MM.1S (cell line): ENCODE measurements at regions not wholly inside any gene's neighbourhood (a gene's known extent, or its start where the extent isn't known, plus 50 kb on each side); places are given as distances from the start of the nearest gene placed in this dataset.

ENCODE experiments used
- DNase-seq: peaks from one replicate; pipeline ENCODE4 v3.0.0-alpha.2; 2015
- H2AFZ ChIP-seq: fragments of 300-600 bp; sonication (generic); 2 replicates; pipeline ENCODE4 v1.6.0; 2016; ENCODE audit warnings: antibody characterized with exemption, low read length
- H3F3A ChIP-seq: fragments of 300-600 bp; sonication (generic); 2 replicates; pipeline ENCODE4 v1.6.1; 2016; ENCODE audit warnings: mild to moderate bottlenecking, antibody characterized with exemption, low read length, moderate library complexity, mixed read lengths; ENCODE audit not compliant: insufficient read depth
- H3K27ac ChIP-seq: fragments of 300-600 bp; sonication (generic); 2 replicates; pipeline ENCODE4 v1.5.1; 2016; ENCODE audit warnings: mild to moderate bottlenecking, low read length
- H3K27me3 ChIP-seq: fragments of 300-600 bp; sonication (generic); replicated peaks from 2 replicates; pipeline ENCODE4 v1.6.0; 2016; ENCODE audit warnings: low read length; ENCODE audit not compliant: insufficient read depth
- H3K36me3 ChIP-seq: fragments of 300-600 bp; sonication (generic); replicated peaks from 2 replicates; pipeline ENCODE4 v1.6.1; 2016; ENCODE audit warnings: mild to moderate bottlenecking, low read length, mixed read lengths; ENCODE audit not compliant: insufficient read depth
- H3K4me1 ChIP-seq: fragments of 300-600 bp; sonication (generic); 2 replicates; pipeline ENCODE4 v1.6.1; 2016; ENCODE audit warnings: low read length, mixed read lengths
- H3K4me2 ChIP-seq: fragments of 300-600 bp; sonication (generic); 2 replicates; pipeline ENCODE4 v1.6.0; 2016; ENCODE audit warnings: low read depth, low read length
- H3K4me3 ChIP-seq: fragments of 300-600 bp; sonication (generic); 2 replicates; pipeline ENCODE4 v1.5.1; 2016; ENCODE audit warnings: low read length, mixed read lengths
- H3K79me2 ChIP-seq: fragments of 300-600 bp; sonication (generic); 2 replicates; pipeline ENCODE4 v1.6.1; 2016; ENCODE audit warnings: mixed run types, low read length, mixed read lengths
- H3K9ac ChIP-seq: fragments of 300-600 bp; sonication (generic); 2 replicates; pipeline ENCODE4 v1.6.1; 2016; ENCODE audit warnings: low read length, mixed read lengths
- H3K9me2 ChIP-seq: fragments of 300-600 bp; sonication (generic); replicated peaks from 2 replicates; pipeline ENCODE4 v1.6.1; 2016; ENCODE audit warnings: mild to moderate bottlenecking, low read length, mixed read lengths; ENCODE audit not compliant: insufficient read depth
- H3K9me3 ChIP-seq: fragments of 300-600 bp; sonication (generic); replicated peaks from 2 replicates; pipeline ENCODE4 v1.6.1; 2016; ENCODE audit warnings: mild to moderate bottlenecking, low read length, mixed read lengths; ENCODE audit not compliant: insufficient read depth
- H4K20me1 ChIP-seq: fragments of 300-600 bp; sonication (generic); 2 replicates; pipeline ENCODE4 v1.6.1; 2016; ENCODE audit warnings: mild to moderate bottlenecking, low read length, moderate library complexity, mixed read lengths; ENCODE audit not compliant: insufficient read depth
- EZH2 ChIP-seq: fragments of 300-600 bp; sonication (generic); optimal IDR thresholded peaks from 2 replicates; pipeline ENCODE3; 2017; ENCODE audit warnings: low read depth, mild to moderate bottlenecking, antibody characterized with exemption, low read length, mixed read lengths
- EZH2phosphoT487 ChIP-seq: fragments of 300-600 bp; sonication (generic); IDR thresholded peaks from 2 replicates; pipeline ENCODE4 v1.6.1; 2018; ENCODE audit warnings: antibody characterized with exemption, low read length
- TF ChIP-seq, protein P1 (sequence below): fragments of 300-600 bp; sonication (generic); IDR thresholded peaks from 2 replicates; pipeline ENCODE4 v1.5.1; 2016; ENCODE audit warnings: antibody characterized with exemption, low read length, mixed read lengths

DNA sequence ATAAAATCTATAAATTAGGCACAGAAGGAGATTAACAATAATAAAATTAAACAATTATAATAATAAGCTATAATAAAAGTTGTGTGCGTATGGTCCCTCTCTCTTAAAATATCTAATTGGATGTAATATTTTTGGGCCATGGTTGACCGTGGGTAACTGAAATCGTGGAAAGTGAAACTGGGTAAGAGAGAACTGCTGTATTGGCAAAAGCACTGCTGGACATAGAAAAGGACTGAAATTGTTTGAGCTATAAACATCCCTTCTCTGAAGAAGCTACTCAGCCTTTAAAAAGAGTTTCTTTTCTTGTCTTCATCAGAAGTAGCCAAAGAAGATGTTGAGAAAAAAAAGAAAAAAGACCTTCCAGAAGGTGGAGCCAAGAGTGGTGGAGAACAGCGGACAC is 379.4 kb downstream of the ZNF521 start:
- Histone ChIP-seq H3K4me1 (peaks cover 11% of the 10 kb centered on the region), H4K20me1 (no peaks in the 10 kb centered on the region), H3K9me3 (no peaks in the 10 kb centered on the region), H3K9me2 (no peaks in the 10 kb centered on the region), H3K79me2 (no peaks in the 10 kb centered on the region), H3K4me2 (peak overlapping the region; percentile 53; the same call in 1 of the 2 replicates), H3K27me3 (no peaks in the 10 kb centered on the region), H2AFZ (peak overlapping the region; percentile 16; the same call in 1 of the 2 replicates), H3K36me3 (no peaks in the 10 kb centered on the region), H3K27ac (peak overlapping the region; percentile 55; the same call in 1 of the 2 replicates), H3F3A (peaks cover 10% of the 10 kb centered on the region), H3K4me3 (no peak overlapping the region), H3K9ac (no peak overlapping the region)
- TF ChIP-seq EZH2 = no peak
- no peak for TF ChIP-seq EZH2phosphoT487
- TF ChIP-seq, protein P1, sequence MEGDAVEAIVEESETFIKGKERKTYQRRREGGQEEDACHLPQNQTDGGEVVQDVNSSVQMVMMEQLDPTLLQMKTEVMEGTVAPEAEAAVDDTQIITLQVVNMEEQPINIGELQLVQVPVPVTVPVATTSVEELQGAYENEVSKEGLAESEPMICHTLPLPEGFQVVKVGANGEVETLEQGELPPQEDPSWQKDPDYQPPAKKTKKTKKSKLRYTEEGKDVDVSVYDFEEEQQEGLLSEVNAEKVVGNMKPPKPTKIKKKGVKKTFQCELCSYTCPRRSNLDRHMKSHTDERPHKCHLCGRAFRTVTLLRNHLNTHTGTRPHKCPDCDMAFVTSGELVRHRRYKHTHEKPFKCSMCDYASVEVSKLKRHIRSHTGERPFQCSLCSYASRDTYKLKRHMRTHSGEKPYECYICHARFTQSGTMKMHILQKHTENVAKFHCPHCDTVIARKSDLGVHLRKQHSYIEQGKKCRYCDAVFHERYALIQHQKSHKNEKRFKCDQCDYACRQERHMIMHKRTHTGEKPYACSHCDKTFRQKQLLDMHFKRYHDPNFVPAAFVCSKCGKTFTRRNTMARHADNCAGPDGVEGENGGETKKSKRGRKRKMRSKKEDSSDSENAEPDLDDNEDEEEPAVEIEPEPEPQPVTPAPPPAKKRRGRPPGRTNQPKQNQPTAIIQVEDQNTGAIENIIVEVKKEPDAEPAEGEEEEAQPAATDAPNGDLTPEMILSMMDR = no peak
- peak; percentile 68 for DNase-seq

DNA sequence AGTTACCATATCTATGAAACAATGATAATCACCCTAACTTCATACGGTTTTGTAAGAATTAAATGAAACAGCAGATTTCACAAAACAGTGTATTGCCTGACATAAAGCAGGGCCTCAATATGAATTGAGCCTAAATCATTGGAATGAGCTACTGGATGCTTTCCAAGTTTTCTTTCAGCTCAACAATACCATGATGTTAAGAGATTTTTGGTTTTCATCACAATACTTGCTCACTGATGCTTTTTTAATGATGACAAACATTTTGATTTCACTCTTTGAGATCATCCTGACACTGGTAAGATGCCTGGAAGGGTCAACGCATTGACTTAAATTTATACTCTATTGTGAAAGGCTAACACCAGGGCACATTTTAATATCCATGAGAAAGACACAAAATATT is 377.5 kb downstream of the ZNF521 start:
- Histone ChIP-seq H3K4me1 (peaks cover 11% of the 10 kb centered on the region), H3F3A (peaks cover 10% of the 10 kb centered on the region), H3K4me2 (no peak overlapping the region), H3K4me3 (no peak overlapping the region), H3K9me3 (no peaks in the 10 kb centered on the region), H3K9ac (no peak overlapping the region), H3K27me3 (no peaks in the 10 kb centered on the region), H2AFZ (no peak overlapping the region), H3K9me2 (no peaks in the 10 kb centered on the region), H3K36me3 (no peaks in the 10 kb centered on the region), H3K79me2 (no peaks in the 10 kb centered on the region), H3K27ac (no peak overlapping the region), H4K20me1 (no peaks in the 10 kb centered on the region)
- no peak for DNase-seq
- TF ChIP-seq, protein P1 = no peak
- no peak for TF ChIP-seq EZH2
- TF ChIP-seq EZH2phosphoT487 = no peak

DNA sequence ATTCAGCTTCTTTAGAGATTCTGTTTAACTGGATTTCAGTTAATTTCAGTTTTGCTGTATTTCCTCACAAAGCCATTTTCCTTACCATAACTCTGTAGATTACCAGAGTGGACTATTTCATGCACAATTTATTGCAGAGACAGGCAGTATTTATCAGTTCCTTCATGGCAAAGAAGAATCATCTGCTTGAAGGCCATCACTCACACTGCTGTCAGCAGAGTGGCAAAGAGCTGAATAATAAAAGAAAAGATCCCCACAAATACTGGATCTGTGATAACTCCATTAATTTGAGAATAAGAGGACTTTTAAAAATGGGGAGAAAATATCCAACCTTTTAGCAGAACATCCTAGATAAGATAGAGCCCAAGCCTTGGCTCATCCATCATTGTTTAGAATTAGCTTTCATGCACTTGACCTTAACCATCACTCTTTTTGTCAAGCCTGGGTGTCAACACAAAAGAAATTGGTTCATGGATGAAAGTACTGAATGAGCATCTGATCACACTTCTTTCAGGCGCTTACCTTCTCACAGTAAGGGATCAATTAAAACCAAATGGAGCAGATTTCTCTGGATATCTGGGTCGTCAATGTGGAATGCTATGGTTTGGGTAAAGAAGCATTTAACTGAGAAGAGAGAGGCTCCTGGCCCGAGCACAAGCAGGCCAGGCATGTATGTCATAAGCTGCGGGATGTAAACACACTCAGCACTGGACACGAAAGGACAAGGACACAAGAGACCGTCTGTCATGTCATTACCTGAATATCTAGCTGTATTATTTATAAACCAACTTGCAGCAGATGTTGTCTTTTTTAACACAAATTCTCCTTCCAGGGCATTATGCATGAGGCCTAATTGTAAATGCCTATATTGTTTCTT is 376.2 kb downstream of the ZNF521 start:
- Histone ChIP-seq H3K9ac (no peak overlapping the region), H2AFZ (no peak overlapping the region), H3K4me3 (no peak overlapping the region), H4K20me1 (no peaks in the 10 kb centered on the region), H3K27ac (no peak overlapping the region), H3K4me1 (peaks cover 11% of the 10 kb centered on the region), H3F3A (peaks cover 10% of the 10 kb centered on the region), H3K9me3 (no peaks in the 10 kb centered on the region), H3K36me3 (no peaks in the 10 kb centered on the region), H3K9me2 (no peaks in the 10 kb centered on the region), H3K4me2 (no peak overlapping the region), H3K79me2 (no peaks in the 10 kb centered on the region), H3K27me3 (no peaks in the 10 kb centered on the region)
- no peak for DNase-seq
- TF ChIP-seq EZH2phosphoT487 = no peak
- TF ChIP-seq, protein P1 = no peak
